ENCODE measurements at regions not wholly inside any gene's neighbourhood (a gene's known extent, or its start where the extent isn't known, plus 50 kb on each side); places are given as distances from the start of the nearest gene placed in this dataset.
A peak's percentile ranks its signal among the peaks of the same experiment; 100 is the strongest.

GRCh38 chr12:77401064-77401769 is 335.8 kb upstream of the E2F7 start:
- no peak for DNase-seq

GRCh38 chr12:77392467-77393088 is 327.2 kb upstream of the E2F7 start:
- no peak for DNase-seq

GRCh38 chr12:77388445-77389265 is 323.3 kb upstream of the E2F7 start:
- no peak for DNase-seq

GRCh38 chr12:77387671-77388070 is 322.3 kb upstream of the E2F7 start:
- DNase-seq = peak in 1 of 2 experiments; percentile 3

DNA sequence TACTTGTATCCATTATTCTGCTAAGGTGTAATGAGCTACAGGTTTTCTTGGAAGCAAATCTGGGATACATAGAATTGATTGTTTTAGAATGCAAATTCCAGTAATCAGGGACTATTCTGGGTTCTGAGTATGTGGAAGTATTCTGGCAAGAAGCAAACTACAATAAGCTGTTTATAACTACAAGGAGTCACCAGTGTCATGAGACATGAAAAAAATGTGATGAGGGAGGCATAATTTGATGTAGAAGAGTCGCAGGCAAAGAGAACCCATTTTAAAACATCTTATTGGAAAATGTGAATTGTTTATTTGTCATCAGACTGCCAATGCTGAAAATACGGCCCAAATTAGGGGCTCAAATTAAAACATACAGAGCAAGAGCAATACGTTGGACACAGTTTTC is 321.8 kb upstream of the E2F7 start:
- no peak for DNase-seq

- DNase-seq = no peak
Observed at GRCh38 chr12:77384941-77385340, 319.6 kb upstream of the E2F7 start.

DNA sequence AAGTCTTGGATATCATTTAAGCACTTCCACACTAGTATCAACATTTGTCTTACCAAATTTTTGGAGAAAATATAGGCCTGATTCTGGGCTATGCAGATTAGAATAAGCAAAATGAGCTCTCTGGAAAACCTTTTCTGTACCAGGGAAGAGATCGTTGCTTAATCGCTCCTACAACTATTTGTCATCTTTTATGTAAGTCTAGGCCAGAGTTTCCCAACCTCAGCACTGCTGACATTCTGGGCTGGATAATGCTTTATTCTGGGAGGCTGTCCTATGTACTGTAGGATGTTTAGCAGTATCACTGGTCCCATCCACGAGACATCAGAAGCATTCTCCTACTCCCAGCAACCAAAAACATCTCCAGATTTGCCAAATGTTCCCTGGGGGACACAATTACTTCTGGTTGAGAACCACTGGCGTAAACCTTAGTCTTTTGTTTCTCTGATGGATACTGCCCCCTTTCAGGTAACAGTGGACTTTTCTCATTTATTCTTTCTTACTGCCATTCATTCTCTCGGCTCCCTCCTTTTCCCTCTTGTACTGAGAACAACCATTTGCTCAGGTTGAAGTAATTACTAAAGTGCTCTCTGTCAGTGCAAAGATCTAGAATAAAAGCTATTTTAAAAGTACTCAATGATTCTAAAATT is 316.9 kb upstream of the E2F7 start:
- no peak for DNase-seq

DNA sequence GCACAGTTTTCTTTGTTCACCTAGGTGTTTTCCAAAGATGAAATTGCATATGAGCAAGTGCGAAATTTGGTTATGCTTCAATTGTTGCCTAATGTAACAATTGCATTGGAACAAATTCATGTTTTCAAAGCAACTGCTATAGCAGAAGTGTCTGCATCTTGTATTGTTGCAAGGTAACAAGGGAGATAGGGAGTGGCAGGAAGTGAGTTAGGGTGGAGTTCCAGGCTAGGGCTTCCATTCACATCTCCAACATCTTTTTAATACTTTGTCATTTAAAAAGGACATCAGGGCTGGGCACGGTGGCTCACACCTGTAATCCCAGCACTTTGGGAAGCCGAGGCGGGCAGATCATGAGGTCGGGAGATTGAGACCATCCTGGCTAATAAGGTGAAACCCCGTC is 312.3 kb upstream of the E2F7 start:
- no peak for DNase-seq

- DNase-seq = no peak
Observed at GRCh38 chr12:77377116-77377515, 311.7 kb upstream of the E2F7 start.

DNA sequence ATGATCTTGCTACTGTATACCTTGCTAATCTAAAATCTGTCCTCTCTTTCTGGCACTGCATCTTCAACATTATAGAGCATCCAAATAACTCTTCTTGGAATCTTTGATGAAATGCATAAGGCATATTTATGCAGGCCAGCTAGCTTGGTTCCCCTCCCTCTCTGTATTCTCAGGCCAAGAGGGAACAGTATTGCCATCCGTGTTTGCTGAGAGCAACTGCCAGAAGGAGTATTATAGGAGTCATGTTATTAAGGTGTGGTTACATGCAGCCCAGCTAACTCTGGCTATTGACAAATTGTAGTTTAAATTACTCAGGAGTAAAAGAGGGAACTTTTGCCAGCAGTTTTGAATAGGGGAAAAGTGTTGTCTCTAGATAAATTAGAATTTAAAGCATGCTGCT is 309.3 kb upstream of the E2F7 start:
- DNase-seq = no peak

- peak; percentile 84 to 90 for DNase-seq
Observed at GRCh38 chr12:77372494-77372893, 307.1 kb upstream of the E2F7 start.

DNA sequence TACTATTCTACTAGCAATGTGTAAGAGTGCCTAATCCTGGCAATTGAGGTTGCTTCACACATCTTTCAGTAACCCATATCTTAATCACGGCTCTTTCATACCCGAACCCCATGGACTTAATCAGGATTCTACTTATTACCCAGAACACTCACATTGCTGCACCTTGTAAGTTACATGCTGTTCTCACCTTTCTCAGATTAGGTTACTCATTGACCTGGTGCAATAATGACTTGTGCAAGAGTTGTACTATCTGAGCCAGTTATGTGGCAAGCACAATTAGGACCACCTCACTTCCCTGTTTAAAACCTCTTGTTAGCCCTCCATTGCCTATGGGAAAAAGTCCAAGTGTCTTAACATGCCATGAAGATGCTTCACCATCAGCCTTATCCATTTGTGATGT is 306.7 kb upstream of the E2F7 start:
- no peak for DNase-seq

DNA sequence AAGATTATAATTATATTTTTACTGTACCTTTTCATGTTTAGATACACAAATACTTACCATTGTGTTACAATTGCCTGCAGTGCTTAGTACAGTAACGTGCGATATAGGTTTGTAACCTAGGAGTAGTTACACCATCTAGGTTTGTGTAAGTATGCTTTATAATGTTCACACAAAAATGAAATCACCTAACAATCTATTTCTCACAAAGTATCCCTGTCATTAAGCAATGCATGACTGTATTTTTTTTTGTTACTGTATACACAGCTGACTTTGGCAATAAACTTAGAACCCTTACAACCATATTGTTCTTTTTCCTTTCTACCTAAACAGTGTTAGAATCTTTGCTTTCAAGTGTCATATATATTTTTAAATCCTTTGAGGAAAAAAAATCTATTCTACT is 303.0 kb upstream of the E2F7 start:
- DNase-seq = no peak

DNA sequence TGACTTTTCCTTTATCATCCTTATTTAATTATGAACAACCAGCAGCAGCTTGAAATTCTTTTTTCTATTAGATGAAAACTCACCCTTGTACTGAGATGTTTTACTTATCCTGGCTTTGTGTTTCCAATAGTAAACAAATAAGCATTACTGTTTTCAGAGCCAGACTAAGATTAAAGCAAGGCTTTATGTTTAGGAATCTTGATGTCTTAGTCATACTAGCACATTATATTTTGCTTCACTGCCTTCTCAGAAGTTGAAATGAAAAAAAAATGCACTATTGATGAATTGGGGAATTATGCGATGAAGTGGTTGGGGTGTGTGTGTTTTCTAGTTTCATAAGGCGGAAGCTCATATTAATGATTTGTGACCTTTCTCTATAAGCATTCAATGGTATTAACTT is 301.2 kb upstream of the E2F7 start:
- DNase-seq = no peak

GRCh38 chr12:77364400-77364799 is 299.0 kb upstream of the E2F7 start:
- no peak for DNase-seq

GRCh38 chr12:77362509-77363210 is 297.3 kb upstream of the E2F7 start:
- peak in 1 of 2 experiments; percentile 23 for DNase-seq

GRCh38 chr12:77357655-77358054 is 292.3 kb upstream of the E2F7 start:
- DNase-seq = no peak

- no peak for DNase-seq
Observed at GRCh38 chr12:77354766-77355362, 289.5 kb upstream of the E2F7 start.

GRCh38 chr12:77352946-77353345 is 287.6 kb upstream of the E2F7 start:
- DNase-seq = no peak

- DNase-seq = no peak
Observed at GRCh38 chr12:77351860-77352259, 286.5 kb upstream of the E2F7 start.

GRCh38 chr12:77349689-77350370 is 284.5 kb upstream of the E2F7 start:
- no peak for DNase-seq

- no peak for DNase-seq
Observed at GRCh38 chr12:77347017-77347416, 281.6 kb upstream of the E2F7 start.
